ENCODE measurements at regions not wholly inside any gene's neighbourhood (a gene's known extent, or its start where the extent isn't known, plus 50 kb on each side); places are given as distances from the start of the nearest gene placed in this dataset.

DNA sequence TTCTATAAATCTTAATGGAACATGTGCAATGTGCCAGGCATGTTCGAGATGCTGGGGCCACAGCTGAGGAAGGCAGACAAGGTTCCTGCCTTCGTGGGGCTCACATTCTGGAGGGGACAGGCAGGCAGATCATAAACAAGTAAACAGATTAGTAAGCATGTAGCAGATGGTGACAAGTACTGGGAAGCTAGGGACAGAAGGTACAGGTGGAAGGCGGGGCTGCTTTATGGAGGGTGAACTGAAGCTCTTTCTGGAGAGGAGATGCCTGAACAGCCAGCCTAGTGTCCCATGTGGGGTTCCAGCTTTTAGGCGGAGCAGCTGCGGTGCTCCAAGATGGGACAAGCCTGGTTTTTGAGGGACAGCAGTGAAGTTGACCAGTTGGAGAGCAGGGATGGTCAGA lies 74.7 kb upstream of the SNRK start:
- TF ChIP-seq EZH2 (IDR thresholded peaks at IDR 0.05), result no peak
- no peak for TF ChIP-seq EZH2phosphoT487 (IDR thresholded peaks at IDR 0.05)
